Endodermal cell (in vitro differentiated cells): ENCODE measurements at regions not wholly inside any gene's neighbourhood (a gene's known extent, or its start where the extent isn't known, plus 50 kb on each side); places are given as distances from the start of the nearest gene placed in this dataset.
"Not testable (repeated sequence)": the region's sequence is repeated elsewhere in the genome, so short reads cannot be mapped to it uniquely, and the experiment has no call there.

Experiments used
- DNase-seq: peaks from one replicate; pipeline ENCODE4 v3.0.0-alpha.2; 2017
- H3K27ac ChIP-seq: 2 replicates; pipeline ENCODE4 v1.5.1; 2013; ENCODE audit warnings: mild to moderate bottlenecking, low read depth, low read length, moderate library complexity
- H3K27me3 ChIP-seq: 2 replicates; pipeline ENCODE4 v1.6.1; 2013; ENCODE audit warnings: mild to moderate bottlenecking, low read length, moderate library complexity; ENCODE audit not compliant: insufficient read depth, control insufficient read depth, poor library complexity, severe bottlenecking
- H3K36me3 ChIP-seq: 2 replicates; pipeline ENCODE4 v1.7.0; 2013; ENCODE audit warnings: mild to moderate bottlenecking, low read length, moderate library complexity; ENCODE audit not compliant: control insufficient read depth, insufficient read depth
- H3K4me1 ChIP-seq: one replicate; pipeline ENCODE4 v1.7.0; 2013; ENCODE audit warnings: low read length; ENCODE audit not compliant: control insufficient read depth, insufficient read depth
- H3K4me3 ChIP-seq: 2 replicates; pipeline ENCODE4 v1.5.1; 2013; ENCODE audit warnings: mild to moderate bottlenecking, low read length, moderate library complexity
- H3K9ac ChIP-seq: 2 replicates; pipeline ENCODE4 v1.6.1; 2013; ENCODE audit warnings: mild to moderate bottlenecking, low read length, moderate library complexity; ENCODE audit not compliant: poor library complexity, severe bottlenecking; ENCODE audit errors: extremely low read depth
- H3K9me3 ChIP-seq: 2 replicates; pipeline ENCODE4 v1.6.1; 2013; ENCODE audit warnings: mild to moderate bottlenecking, low read length, moderate library complexity; ENCODE audit not compliant: control insufficient read depth
- H3K27ac Mint-ChIP-seq: 2 replicates; pipeline ENCODE4 v1.8.0; 2020; ENCODE audit warnings: mixed read lengths
- H3K27me3 Mint-ChIP-seq: 2 replicates; pipeline ENCODE4 v1.8.0; 2021; ENCODE audit warnings: mild to moderate bottlenecking, mixed read lengths; ENCODE audit not compliant: insufficient read depth
- H3K36me3 Mint-ChIP-seq: 2 replicates; pipeline ENCODE4 v1.8.0; 2020; ENCODE audit warnings: low read depth, mixed read lengths
- H3K4me1 Mint-ChIP-seq: 2 replicates; pipeline ENCODE4 v1.8.0; 2020; ENCODE audit warnings: mixed read lengths
- H3K4me3 Mint-ChIP-seq: 2 replicates; pipeline ENCODE4 v1.8.0; 2020; ENCODE audit warnings: mild to moderate bottlenecking, moderate library complexity, mixed read lengths
- H3K9me3 Mint-ChIP-seq: 2 replicates; pipeline ENCODE4 v1.8.0; 2020; ENCODE audit warnings: mild to moderate bottlenecking, mixed read lengths
- CTCF ChIP-seq: fragments of 200-600 bp; sonication (generic); conservative IDR thresholded peaks from 2 replicates; pipeline ENCODE4 v1.5.0; 2021; ENCODE audit warnings: antibody characterized with exemption, mild to moderate bottlenecking
- WGBS, 2 experiments: methylation state at CpG; one replicate each; pipeline versions ENCODE4 v1.1.5 to v1.1.7; 2013; ENCODE audit warnings: missing lambda C conversion rate in 2 of 2, mixed read lengths in 1 of 2; ENCODE audit not compliant: insufficient coverage in 1 of 2, insufficient read length in 1 of 2; 5-methylcytosine and 5-hydroxymethylcytosine counted together

GRCh38 chr11:87517351-87517750 lies 479.6 kb downstream of the TMEM135 start:
- no peaks in the 10 kb centered on the region for H3K4me1 ChIP-seq
- peaks cover 12% of the 10 kb centered on the region for H3K4me1 Mint-ChIP-seq
- peaks cover 6% of the 10 kb centered on the region for H3K27me3 ChIP-seq
- no peak overlapping the region for H3K4me3 Mint-ChIP-seq
- no peaks in the 10 kb centered on the region for H3K36me3 ChIP-seq
- H3K9me3 ChIP-seq = no peaks in the 10 kb centered on the region
- H3K4me3 ChIP-seq = no peak overlapping the region
- no peaks in the 10 kb centered on the region for H3K27me3 Mint-ChIP-seq
- H3K36me3 Mint-ChIP-seq = no peaks in the 10 kb centered on the region
- H3K27ac ChIP-seq = no peak overlapping the region
- DNase-seq = no peak
- TF ChIP-seq CTCF = no peak
- no peak overlapping the region for H3K9ac ChIP-seq
- H3K27ac Mint-ChIP-seq = no peak overlapping the region
- H3K9me3 Mint-ChIP-seq = no peaks in the 10 kb centered on the region

- not testable (repeated sequence) for DNase-seq, H3K9me3 Mint-ChIP-seq, H3K4me3 ChIP-seq, H3K4me3 Mint-ChIP-seq, H3K4me1 Mint-ChIP-seq, H3K9ac ChIP-seq, H3K27me3 Mint-ChIP-seq, H3K9me3 ChIP-seq, H3K27ac ChIP-seq, H3K4me1 ChIP-seq, H3K36me3 ChIP-seq, H3K36me3 Mint-ChIP-seq, H3K27ac Mint-ChIP-seq, H3K27me3 ChIP-seq
- 37 to 55% methylated on average over 2 of the region's 2 CpGs for WGBS, 2 experiments
Observed at GRCh38 chr11:87507722-87508121, 470.0 kb downstream of the TMEM135 start.

- not testable (repeated sequence) for H3K36me3 Mint-ChIP-seq, H3K27ac ChIP-seq
Observed at GRCh38 chr11:87506946-87507345, 469.2 kb downstream of the TMEM135 start.

GRCh38 chr11:87501388-87501787 lies 463.7 kb downstream of the TMEM135 start:
- Mint-ChIP-seq H3K27me3 (no peaks in the 10 kb centered on the region), H3K4me1 (no peaks in the 10 kb centered on the region), H3K36me3 (no peaks in the 10 kb centered on the region), H3K4me3 (no peak overlapping the region), H3K27ac (no peak overlapping the region), H3K9me3 (peaks cover 21% of the 10 kb centered on the region)
- Histone ChIP-seq H3K27ac (no peak overlapping the region), H3K4me1 (no peaks in the 10 kb centered on the region), H3K27me3 (no peaks in the 10 kb centered on the region), H3K9ac (no peak overlapping the region), H3K36me3 (no peaks in the 10 kb centered on the region), H3K9me3 (no peaks in the 10 kb centered on the region), H3K4me3 (no peak overlapping the region)
- TF ChIP-seq CTCF = no peak
- DNase-seq = no peak
- WGBS, 2 experiments = no CpG with 5 or more reads among the region's 1 CpG

More at GRCh38 chr11:87506946-87507345, 469.2 kb downstream of the TMEM135 start:
- not testable (repeated sequence) for H3K36me3 ChIP-seq, H3K4me3 Mint-ChIP-seq, H3K9me3 ChIP-seq, H3K9ac ChIP-seq, H3K4me1 Mint-ChIP-seq, H3K4me1 ChIP-seq, H3K27me3 Mint-ChIP-seq, DNase-seq, H3K27me3 ChIP-seq, H3K4me3 ChIP-seq, H3K27ac Mint-ChIP-seq
- WGBS, 2 experiments = 92 to 94% methylated on average over 2 to 6 of the region's 6 CpGs
- H3K9me3 Mint-ChIP-seq = peaks cover 15% of the 10 kb centered on the region

- peaks cover 13% of the 10 kb centered on the region for H3K4me1 Mint-ChIP-seq
- H3K4me3 Mint-ChIP-seq = not testable (repeated sequence)
Observed at GRCh38 chr11:87494936-87495335, 457.2 kb downstream of the TMEM135 start.

GRCh38 chr11:87494026-87494425 lies 456.3 kb downstream of the TMEM135 start:
- Mint-ChIP-seq H3K4me1 (peaks cover 13% of the 10 kb centered on the region), H3K9me3 (peaks cover 16% of the 10 kb centered on the region)
- H3K4me1 ChIP-seq, H3K27ac ChIP-seq, H3K27me3 ChIP-seq, H3K27me3 Mint-ChIP-seq, H3K27ac Mint-ChIP-seq, H3K4me3 Mint-ChIP-seq, H3K36me3 Mint-ChIP-seq, H3K36me3 ChIP-seq, H3K4me3 ChIP-seq, H3K9ac ChIP-seq: not testable (repeated sequence)
- DNase-seq = peak; percentile 53
- WGBS, 2 experiments = 58 to 70% methylated on average over 6 to 7 of the region's 7 CpGs
- peaks cover 11% of the 10 kb centered on the region for H3K9me3 ChIP-seq

More at GRCh38 chr11:87494936-87495335, 457.2 kb downstream of the TMEM135 start:
- 82% methylated on average over 3 of the region's 3 CpGs; no CpG with 5 or more reads in 1 of the 2 experiments for WGBS, 2 experiments
- H3K27me3 Mint-ChIP-seq, H3K4me3 ChIP-seq, H3K4me1 ChIP-seq, H3K9ac ChIP-seq, H3K36me3 Mint-ChIP-seq, H3K27me3 ChIP-seq, H3K36me3 ChIP-seq, H3K27ac ChIP-seq: not testable (repeated sequence)
- H3K27ac Mint-ChIP-seq = peak overlapping the region; percentile 45
- H3K9me3 Mint-ChIP-seq = peaks cover 22% of the 10 kb centered on the region
- H3K9me3 ChIP-seq = peaks cover 11% of the 10 kb centered on the region
- peak; percentile 64 for DNase-seq
